MG63 (cell line): ENCODE measurements at regions not wholly inside any gene's neighbourhood (a gene's known extent, or its start where the extent isn't known, plus 50 kb on each side); places are given as distances from the start of the nearest gene placed in this dataset.

Source experiments
- DNase-seq: peaks from one replicate; pipeline ENCODE4 v3.0.0-alpha.2; 2020
- H3K27me3 ChIP-seq: fragments of 250-450 bp; sonication (Bioruptor Pico); 2 replicates; pipeline ENCODE4 v1.5.1; 2020; ENCODE audit warnings: mild to moderate bottlenecking, moderate library complexity
- H3K36me3 ChIP-seq: fragments of 250-450 bp; sonication (Bioruptor Pico); 2 replicates; pipeline ENCODE4 v1.5.1; 2020; ENCODE audit warnings: mild to moderate bottlenecking, moderate library complexity
- H3K4me3 ChIP-seq: fragments of 250-450 bp; sonication (Bioruptor Pico); 2 replicates; pipeline ENCODE4 v1.5.1; 2020; ENCODE audit warnings: mild to moderate bottlenecking, moderate library complexity
- H3K9me3 ChIP-seq: fragments of 250-450 bp; sonication (Bioruptor Pico); 2 replicates; pipeline ENCODE4 v1.5.1; 2020; ENCODE audit warnings: mild to moderate bottlenecking, moderate library complexity

GRCh38 chr16:48445782-48446533 lies 60.7 kb upstream of the SIAH1 start:
- H3K9me3 ChIP-seq: no peaks in the 10 kb centered on the region
- H3K36me3 ChIP-seq: no peaks in the 10 kb centered on the region
- H3K4me3 ChIP-seq: no peak overlapping the region
- H3K27me3 ChIP-seq: no peaks in the 10 kb centered on the region
- no peak for DNase-seq

GRCh38 chr16:48444574-48444973 lies 59.4 kb upstream of the SIAH1 start:
- peak; percentile 64 for DNase-seq

GRCh38 chr16:48442379-48442778 lies 57.2 kb upstream of the SIAH1 start:
- DNase-seq: no peak
- no peaks in the 10 kb centered on the region for H3K36me3 ChIP-seq
- no peaks in the 10 kb centered on the region for H3K27me3 ChIP-seq
- no peaks in the 10 kb centered on the region for H3K9me3 ChIP-seq
- H3K4me3 ChIP-seq: no peak overlapping the region

More at GRCh38 chr16:48444574-48444973, 59.4 kb upstream of the SIAH1 start:
- Histone ChIP-seq H3K27me3 (no peaks in the 10 kb centered on the region), H3K36me3 (no peaks in the 10 kb centered on the region), H3K9me3 (no peaks in the 10 kb centered on the region), H3K4me3 (no peak overlapping the region)

GRCh38 chr16:48441863-48442279 lies 56.7 kb upstream of the SIAH1 start:
- Histone ChIP-seq H3K27me3 (no peaks in the 10 kb centered on the region), H3K36me3 (no peaks in the 10 kb centered on the region), H3K4me3 (no peak overlapping the region), H3K9me3 (no peaks in the 10 kb centered on the region)
- no peak for DNase-seq

- H3K9me3 ChIP-seq: no peaks in the 10 kb centered on the region
- H3K27me3 ChIP-seq: no peaks in the 10 kb centered on the region
- H3K36me3 ChIP-seq: no peaks in the 10 kb centered on the region
- no peak overlapping the region for H3K4me3 ChIP-seq
- DNase-seq: no peak
Measured at GRCh38 chr16:48441106-48441505, 55.9 kb upstream of the SIAH1 start.

- Histone ChIP-seq H3K4me3 (no peak overlapping the region), H3K27me3 (no peaks in the 10 kb centered on the region), H3K36me3 (no peaks in the 10 kb centered on the region), H3K9me3 (no peaks in the 10 kb centered on the region)
- DNase-seq: no peak
Measured at GRCh38 chr16:48438414-48438813, 53.2 kb upstream of the SIAH1 start.

GRCh38 chr16:48435906-48436305 lies 50.7 kb upstream of the SIAH1 start:
- no peak overlapping the region for H3K4me3 ChIP-seq

GRCh38 chr16:48435318-48435680 lies 50.1 kb upstream of the SIAH1 start:
- Histone ChIP-seq H3K36me3 (no peaks in the 10 kb centered on the region), H3K4me3 (no peak overlapping the region), H3K9me3 (no peaks in the 10 kb centered on the region), H3K27me3 (no peaks in the 10 kb centered on the region)
- no peak for DNase-seq

More at GRCh38 chr16:48435906-48436305, 50.7 kb upstream of the SIAH1 start:
- H3K36me3 ChIP-seq: no peaks in the 10 kb centered on the region
- DNase-seq: no peak
- H3K9me3 ChIP-seq: no peaks in the 10 kb centered on the region
- no peaks in the 10 kb centered on the region for H3K27me3 ChIP-seq
